ENCODE measurements at regions not wholly inside any gene's neighbourhood (a gene's known extent, or its start where the extent isn't known, plus 50 kb on each side); places are given as distances from the start of the nearest gene placed in this dataset.
A peak's percentile ranks its signal among the peaks of the same experiment; 100 is the strongest.

GRCh38 chr20:58130156-58130555 is 98.3 kb downstream of the ANKRD60 start:
- Histone ChIP-seq H3K27me3 (no peaks in the 10 kb centered on the region), H3K27ac (peak overlapping the region; percentile 49 to 88 (median 64)), H3K4me1 (peaks cover 0 to 70% (median 11%) of the 10 kb centered on the region in 4 donors), H3K4me3 (no peak overlapping the region), H3K9me3 (peaks cover 0 to 12% (median 0%) of the 10 kb centered on the region in 4 donors), H3K36me3 (no peaks in the 10 kb centered on the region)
- TF ChIP-seq CTCF (IDR thresholded peaks at IDR 0.05) (no peak), EP300 (IDR thresholded peaks at IDR 0.05) (no peak), POLR2A (IDR thresholded peaks at IDR 0.05) (no peak)
- 88% methylated on average over 8 of the region's 8 CpGs for WGBS, 2 donors
- DNase-seq (ENCODE audit: low spot score in 2 of 2), result no peak

GRCh38 chr20:58129721-58130151 is 98.7 kb downstream of the ANKRD60 start:
- Histone ChIP-seq H3K27ac (peak overlapping the region; percentile 49 to 88 (median 64)), H3K27me3 (no peaks in the 10 kb centered on the region), H3K4me1 (peaks cover 0 to 66% (median 11%) of the 10 kb centered on the region in 4 donors), H3K4me3 (no peak overlapping the region), H3K36me3 (no peaks in the 10 kb centered on the region), H3K9me3 (peaks cover 0 to 13% (median 0%) of the 10 kb centered on the region in 4 donors)
- WGBS, 2 donors, result 33 to 39% methylated on average over 13 of the region's 13 CpGs
- no peak for DNase-seq (ENCODE audit: low spot score in 2 of 2)
- no peak for TF ChIP-seq CTCF (IDR thresholded peaks at IDR 0.05)
- TF ChIP-seq EP300 (IDR thresholded peaks at IDR 0.05), result no peak
- no peak for TF ChIP-seq POLR2A (IDR thresholded peaks at IDR 0.05)

GRCh38 chr20:58128635-58129625 is 99.5 kb downstream of the ANKRD60 start:
- Histone ChIP-seq H3K4me1 (peaks cover 0 to 64% (median 11%) of the 10 kb centered on the region in 4 donors), H3K4me3 (no peak overlapping the region), H3K27me3 (no peaks in the 10 kb centered on the region), H3K27ac (peak overlapping the region in 3 of 4 donors; percentile 51 to 88 (median 76)), H3K9me3 (peaks cover 0 to 13% (median 0%) of the 10 kb centered on the region in 4 donors), H3K36me3 (no peaks in the 10 kb centered on the region)
- DNase-seq (ENCODE audit: low spot score in 2 of 2), result no peak
- TF ChIP-seq EP300 (IDR thresholded peaks at IDR 0.05) (no peak), POLR2A (IDR thresholded peaks at IDR 0.05) (no peak), CTCF (IDR thresholded peaks at IDR 0.05) (no peak)
- 72 to 73% methylated on average over 14 of the region's 14 CpGs for WGBS, 2 donors

GRCh38 chr20:58127701-58128111 is 100.7 kb downstream of the ANKRD60 start:
- peak; percentile 55 to 59 for DNase-seq (ENCODE audit: low spot score in 2 of 2)
- H3K27me3 ChIP-seq, result no peaks in the 10 kb centered on the region
- no peaks in the 10 kb centered on the region for H3K36me3 ChIP-seq
- 36 to 41% methylated on average over 6 of the region's 6 CpGs for WGBS, 2 donors
- peak overlapping the region in 1 of 4 donors; percentile 11 for H3K27ac ChIP-seq
- no peak for TF ChIP-seq EP300 (IDR thresholded peaks at IDR 0.05)
- no peak for TF ChIP-seq CTCF (IDR thresholded peaks at IDR 0.05)
- no peak for TF ChIP-seq POLR2A (IDR thresholded peaks at IDR 0.05)
- peaks cover 0 to 52% (median 11%) of the 10 kb centered on the region in 4 donors for H3K4me1 ChIP-seq
- no peak overlapping the region for H3K4me3 ChIP-seq
- peaks cover 0 to 13% (median 0%) of the 10 kb centered on the region in 4 donors for H3K9me3 ChIP-seq

GRCh38 chr20:58125726-58126125 is 102.7 kb downstream of the ANKRD60 start:
- H3K4me3 ChIP-seq, result no peak overlapping the region
- H3K27me3 ChIP-seq, result no peaks in the 10 kb centered on the region
- H3K9me3 ChIP-seq, result peaks cover 0 to 13% (median 0%) of the 10 kb centered on the region in 4 donors
- no peaks in the 10 kb centered on the region for H3K36me3 ChIP-seq
- no peak overlapping the region for H3K27ac ChIP-seq
- peaks cover 0 to 32% (median 9%) of the 10 kb centered on the region in 4 donors for H3K4me1 ChIP-seq
- TF ChIP-seq EP300 (IDR thresholded peaks at IDR 0.05), result no peak
- TF ChIP-seq CTCF (IDR thresholded peaks at IDR 0.05), result no peak
- TF ChIP-seq POLR2A (IDR thresholded peaks at IDR 0.05), result no peak
- DNase-seq (ENCODE audit: low spot score in 2 of 2), result no peak

Data from tibial nerve (tissue), 4 donors.